ENCODE measurements at regions not wholly inside any gene's neighbourhood (a gene's known extent, or its start where the extent isn't known, plus 50 kb on each side); places are given as distances from the start of the nearest gene placed in this dataset.

DNA sequence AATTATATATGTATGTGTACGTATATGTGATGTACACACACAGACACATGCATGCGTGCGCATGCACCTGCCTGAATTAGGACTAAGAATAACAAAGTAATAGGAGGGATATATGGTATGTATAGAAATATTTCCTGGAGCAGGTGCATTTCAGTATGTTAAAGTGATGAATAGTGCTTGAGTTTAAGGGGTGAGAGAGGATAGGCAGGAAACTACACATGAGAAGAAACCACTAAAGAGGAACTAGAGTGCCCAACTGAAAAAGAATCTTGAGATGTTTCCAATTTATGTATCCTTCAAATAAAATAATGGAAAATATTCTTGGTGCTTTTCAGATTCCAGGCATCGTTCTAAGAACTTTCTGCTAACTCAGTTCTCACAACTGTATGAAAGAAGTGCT, 52.6 kb upstream of the UNC5C start:
- Mint-ChIP-seq H3K9me3 (peaks cover 3 to 4% of the 10 kb centered on the region in 2 donors), H3K4me1 (no peaks in the 10 kb centered on the region), H3K36me3 (no peaks in the 10 kb centered on the region), H3K4me3 (no peak overlapping the region), H3K27ac (no peak overlapping the region), H3K27me3 (ENCODE audit: low read depth in 2 of 2) (no peaks in the 10 kb centered on the region)
- no peaks in the 10 kb centered on the region for H3K4me1 ChIP-seq (ENCODE audit: control insufficient read depth, insufficient read depth, low read length)
- H3K27me3 ChIP-seq (ENCODE audit: control insufficient read depth, insufficient read depth, low read length) = no peaks in the 10 kb centered on the region
- H3K36me3 ChIP-seq (ENCODE audit: control insufficient read depth, insufficient read depth, low read length) = no peaks in the 10 kb centered on the region
- intact Hi-C loops (cut with micrococcal nuclease) = no loop called here
- no peaks in the 10 kb centered on the region for H3K9me3 ChIP-seq (ENCODE audit: control insufficient read depth, insufficient read depth, low read length)
- 40% methylated on average over 4 of the region's 4 CpGs for WGBS (ENCODE audit: insufficient coverage)
- H3K27ac ChIP-seq (ENCODE audit: low read length) = no peak overlapping the region
- no peak for TF ChIP-seq CTCF (IDR thresholded peaks at IDR 0.05)
- no peak for ATAC-seq
- DNase-seq = no peak
- H3K4me3 ChIP-seq (ENCODE audit: low read length) = no peak overlapping the region

DNA sequence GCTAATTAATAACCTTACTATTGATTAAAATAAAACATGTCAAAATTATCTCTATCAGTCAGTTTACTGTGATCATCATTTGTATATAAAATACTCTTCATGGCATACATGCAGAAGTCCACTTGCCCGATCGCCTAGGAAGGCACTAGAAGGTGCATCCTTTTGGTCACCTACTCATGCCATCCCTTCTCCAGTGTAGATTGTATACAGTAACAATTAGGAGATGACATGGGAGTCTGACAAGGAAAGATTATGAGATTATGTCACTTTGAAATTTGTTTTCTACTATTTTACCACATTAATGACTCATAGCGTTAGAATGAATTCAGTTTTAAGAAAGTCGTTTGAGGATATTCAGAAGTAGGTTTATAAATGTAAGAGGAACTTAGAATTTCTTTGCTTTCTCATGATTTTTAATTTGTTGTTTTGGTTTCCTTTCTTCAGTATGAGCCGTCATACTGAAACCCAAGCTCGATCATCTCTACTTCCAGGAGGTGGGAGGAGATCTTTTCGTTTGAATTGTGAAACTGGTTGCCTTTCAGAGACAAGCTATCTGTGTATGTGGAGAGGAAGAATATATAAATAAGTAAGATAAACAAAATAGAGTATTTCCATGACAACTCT, 51.1 kb upstream of the UNC5C start:
- H3K27ac Mint-ChIP-seq = no peak overlapping the region
- Histone ChIP-seq H3K36me3 (ENCODE audit: control insufficient read depth, insufficient read depth, low read length) (no peaks in the 10 kb centered on the region), H3K9me3 (ENCODE audit: control insufficient read depth, insufficient read depth, low read length) (no peaks in the 10 kb centered on the region), H3K4me3 (ENCODE audit: low read length) (no peak overlapping the region), H3K4me1 (ENCODE audit: control insufficient read depth, insufficient read depth, low read length) (no peaks in the 10 kb centered on the region), H3K27me3 (ENCODE audit: control insufficient read depth, insufficient read depth, low read length) (no peaks in the 10 kb centered on the region), H3K27ac (ENCODE audit: low read length) (no peak overlapping the region)
- no CpG with 5 or more reads among the region's 7 CpGs for WGBS (ENCODE audit: insufficient coverage)
- intact Hi-C loops (cut with micrococcal nuclease) = no loop called here
- H3K4me3 Mint-ChIP-seq = no peak overlapping the region
- TF ChIP-seq CTCF (IDR thresholded peaks at IDR 0.05) = no peak
- DNase-seq = no peak
- ATAC-seq = no peak
- peaks cover 3 to 4% of the 10 kb centered on the region in 2 donors for H3K9me3 Mint-ChIP-seq
- no peaks in the 10 kb centered on the region for H3K36me3 Mint-ChIP-seq
- no peaks in the 10 kb centered on the region for H3K27me3 Mint-ChIP-seq (ENCODE audit: low read depth in 2 of 2)
- no peaks in the 10 kb centered on the region for H3K4me1 Mint-ChIP-seq

All from natural killer cell (primary cell).